ENCODE measurements at regions not wholly inside any gene's neighbourhood (a gene's known extent, or its start where the extent isn't known, plus 50 kb on each side); places are given as distances from the start of the nearest gene placed in this dataset.

GRCh38 chr2:21939967-21940366 lies 816.2 kb downstream of the TDRD15 start:
- no peak for DNase-seq (ENCODE audit: low read depth, low spot score)

- DNase-seq (ENCODE audit: low read depth, low spot score), result no peak
These were observed 820.8 kb downstream of the TDRD15 start for GRCh38 chr2:21944536-21944935.

- DNase-seq (ENCODE audit: low read depth, low spot score), result no peak
These were observed 821.9 kb downstream of the TDRD15 start for GRCh38 chr2:21945658-21946057.

- DNase-seq (ENCODE audit: low read depth, low spot score), result no peak
These were observed 823.3 kb downstream of the TDRD15 start for GRCh38 chr2:21947046-21947445.

DNA sequence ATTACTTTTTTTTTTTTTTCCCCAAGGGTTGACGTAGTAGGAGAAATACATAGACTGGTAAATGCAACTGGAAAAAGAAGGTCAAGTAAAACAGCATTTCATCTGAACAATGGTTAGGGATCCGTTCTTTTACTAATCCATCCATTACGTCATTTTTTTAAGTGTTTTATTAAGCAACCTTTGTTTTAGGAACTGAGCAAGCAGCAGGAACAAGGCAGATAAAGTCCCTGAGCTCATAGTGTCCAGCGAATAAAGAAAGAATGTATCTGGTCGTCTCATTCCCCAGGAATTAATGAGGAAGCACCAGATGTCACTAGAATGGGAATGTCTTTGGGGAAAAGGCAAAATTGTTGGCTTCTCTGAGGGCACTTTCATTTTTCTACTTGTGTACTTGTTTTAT lies 842.4 kb downstream of the TDRD15 start:
- DNase-seq (ENCODE audit: low read depth, low spot score), result no peak

- no peak for DNase-seq (ENCODE audit: low read depth, low spot score)
These were observed 847.2 kb downstream of the TDRD15 start for GRCh38 chr2:21970971-21971370.

- no peak for DNase-seq (ENCODE audit: low read depth, low spot score)
These were observed 848.8 kb downstream of the TDRD15 start for GRCh38 chr2:21972586-21972985.

- DNase-seq (ENCODE audit: low read depth, low spot score), result no peak
These were observed 857.4 kb downstream of the TDRD15 start for GRCh38 chr2:21981127-21981526.

- no peak for DNase-seq (ENCODE audit: low read depth, low spot score)
These were observed 869.2 kb downstream of the TDRD15 start for GRCh38 chr2:21993002-21993401.

DNA sequence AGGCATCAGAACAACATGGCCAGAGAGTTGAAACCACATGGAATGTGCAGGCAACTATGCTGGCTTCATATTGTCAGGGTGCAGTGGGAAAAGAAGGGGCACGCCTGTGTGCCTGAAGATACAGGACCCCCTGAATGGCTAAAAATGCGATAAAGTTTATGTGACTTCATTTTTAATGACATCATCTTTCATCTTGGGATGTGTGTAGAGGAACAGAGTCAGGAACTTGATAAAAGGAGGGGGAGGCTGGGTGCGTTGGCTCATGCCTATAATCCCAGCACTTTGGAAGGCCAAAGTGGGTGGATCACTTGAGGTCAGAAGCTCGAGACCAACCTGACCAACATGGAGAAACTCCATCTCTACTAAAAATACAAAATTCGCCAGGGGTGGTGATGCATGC lies 872.6 kb downstream of the TDRD15 start:
- no peak for DNase-seq (ENCODE audit: low read depth, low spot score)

- no peak for DNase-seq (ENCODE audit: low read depth, low spot score)
These were observed 875.8 kb downstream of the TDRD15 start for GRCh38 chr2:21999522-21999921.

DNA sequence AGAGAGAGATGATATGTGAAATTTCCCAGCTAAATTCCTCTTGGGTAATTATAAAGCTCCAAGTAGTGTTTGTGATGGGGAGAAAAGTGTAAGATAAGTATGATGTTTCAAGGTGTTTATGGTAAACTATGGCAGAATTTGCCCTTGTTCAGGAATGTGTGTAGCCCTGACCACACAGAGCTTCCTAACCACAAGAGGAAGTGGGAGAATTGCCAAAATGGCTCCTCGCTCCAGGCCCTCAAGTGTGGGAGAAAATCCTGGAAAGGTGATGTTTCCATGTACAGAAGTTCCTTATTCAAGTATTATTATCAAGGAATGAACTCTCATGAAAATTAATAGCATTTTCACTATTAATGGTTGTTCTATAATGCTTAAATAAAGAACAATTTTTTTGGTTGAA lies 878.3 kb downstream of the TDRD15 start:
- no peak for DNase-seq (ENCODE audit: low read depth, low spot score)

DNA sequence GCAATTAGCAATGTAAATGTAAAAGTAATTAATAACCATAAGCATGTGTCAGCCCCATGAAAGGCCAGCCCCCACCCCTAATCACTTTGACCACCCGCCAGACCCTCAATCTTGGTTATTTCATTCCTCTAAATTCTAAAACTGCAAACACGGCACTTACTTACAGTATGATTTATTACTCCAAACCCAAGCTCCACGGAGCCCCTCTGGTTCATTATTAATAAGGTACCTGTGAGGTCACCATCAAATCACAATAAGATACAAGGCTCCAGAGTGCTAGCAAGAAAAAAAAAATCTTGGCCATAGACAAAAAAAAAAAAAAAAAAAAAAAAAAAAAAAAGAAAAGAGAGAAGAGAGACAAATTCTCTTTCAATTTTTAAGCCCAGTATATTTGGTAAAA lies 879.5 kb downstream of the TDRD15 start:
- DNase-seq (ENCODE audit: low read depth, low spot score), result no peak

DNA sequence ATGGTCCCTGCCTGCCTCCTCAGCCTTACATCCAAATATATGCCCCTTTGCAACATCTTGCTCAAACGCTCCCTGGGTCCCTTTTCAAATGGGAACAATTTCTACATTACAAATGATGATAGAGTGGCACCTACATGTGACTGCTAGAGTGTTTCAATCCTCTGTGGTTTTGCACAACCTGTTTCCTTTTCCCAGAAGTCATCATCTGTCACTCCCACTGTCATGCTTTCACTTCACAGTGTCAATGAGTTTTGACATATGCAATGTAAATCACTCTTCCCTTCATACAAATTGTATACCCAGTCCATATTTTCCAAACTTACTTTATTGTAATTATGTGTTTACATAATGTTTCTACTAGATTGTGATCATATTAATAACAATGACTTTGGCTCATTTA lies 887.3 kb downstream of the TDRD15 start:
- DNase-seq (ENCODE audit: low read depth, low spot score), result no peak

- DNase-seq (ENCODE audit: low read depth, low spot score), result no peak
These were observed 896.4 kb downstream of the TDRD15 start for GRCh38 chr2:22020091-22020742.

GRCh38 chr2:22027345-22028005 lies 903.7 kb downstream of the TDRD15 start:
- no peak for DNase-seq (ENCODE audit: low read depth, low spot score)

DNA sequence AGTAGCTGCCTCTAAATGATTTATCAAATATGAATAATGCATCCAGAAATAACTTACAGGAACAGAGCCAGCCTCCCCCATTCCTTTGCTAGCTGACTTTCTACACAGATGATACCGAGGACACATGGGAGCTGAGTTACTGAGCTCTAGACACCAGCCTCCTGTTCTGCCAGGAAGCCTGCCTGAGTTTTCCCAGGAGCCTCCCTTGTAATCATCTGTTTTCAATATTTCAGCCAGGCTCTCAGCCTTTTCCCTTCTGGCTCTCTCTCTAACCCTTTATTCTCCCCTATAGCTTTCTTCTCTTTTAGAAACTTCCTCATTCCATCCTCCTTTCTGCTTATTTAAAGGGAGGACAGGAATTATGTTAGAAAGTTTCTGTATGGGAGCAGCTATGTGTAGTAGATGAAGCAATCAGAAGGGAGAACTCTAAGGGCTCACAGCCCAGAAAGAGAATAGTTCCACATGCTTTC lies 911.6 kb downstream of the TDRD15 start:
- DNase-seq (ENCODE audit: low read depth, low spot score), result no peak

- no peak for DNase-seq (ENCODE audit: low read depth, low spot score)
These were observed 913.5 kb downstream of the TDRD15 start for GRCh38 chr2:22037274-22037673.

DNA sequence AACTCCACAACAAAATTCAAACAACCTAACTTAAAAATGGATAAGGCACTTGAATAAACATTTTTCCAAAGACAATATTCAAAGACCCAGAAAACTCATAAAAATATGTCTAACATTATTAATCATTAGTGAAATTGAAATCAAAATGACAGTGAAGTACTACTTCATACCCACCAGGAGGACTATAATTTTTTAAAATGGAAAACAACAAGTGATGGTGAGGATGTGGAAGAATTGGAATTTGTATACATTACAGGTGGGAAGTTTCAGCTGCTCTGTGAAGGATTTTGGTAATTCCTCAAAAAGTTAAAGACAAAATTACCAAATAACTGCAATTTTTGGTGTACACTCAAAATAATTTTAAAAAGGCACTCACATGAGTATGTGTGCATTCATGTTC lies 920.0 kb downstream of the TDRD15 start:
- DNase-seq (ENCODE audit: low read depth, low spot score), result no peak

GRCh38 chr2:22055784-22056620 lies 932.2 kb downstream of the TDRD15 start:
- DNase-seq (ENCODE audit: low read depth, low spot score), result no peak

- DNase-seq (ENCODE audit: low read depth, low spot score), result no peak
These were observed 932.9 kb downstream of the TDRD15 start for GRCh38 chr2:22056621-22057132.

DNA sequence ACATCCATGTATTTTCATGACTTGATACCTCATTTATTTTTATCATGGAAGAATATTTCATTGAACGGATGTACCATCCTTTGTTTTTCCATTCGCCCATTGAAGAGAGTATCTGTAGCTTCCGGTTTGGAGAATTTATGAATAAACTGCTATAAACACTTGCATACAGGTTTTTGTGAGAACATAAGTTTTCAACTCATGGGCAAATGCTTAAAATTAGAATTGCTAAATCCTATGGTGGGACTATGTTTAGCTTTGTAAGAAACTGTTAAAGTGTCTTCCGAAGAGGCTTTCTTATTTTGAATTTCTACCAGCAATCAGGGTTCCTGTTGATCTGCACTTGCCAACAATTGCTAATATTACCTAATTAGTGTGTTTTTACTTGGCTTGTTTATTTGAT lies 938.9 kb downstream of the TDRD15 start:
- DNase-seq (ENCODE audit: low read depth, low spot score), result no peak
